GM23248 (cell line): ENCODE measurements at regions not wholly inside any gene's neighbourhood (a gene's known extent, or its start where the extent isn't known, plus 50 kb on each side); places are given as distances from the start of the nearest gene placed in this dataset.

Experiments
- EZH2 ChIP-seq: fragments of 200-600 bp; sonication (generic); IDR thresholded peaks from 2 replicates; pipeline ENCODE4 v1.6.1; 2018; ENCODE audit warnings: antibody characterized with exemption, mild to moderate bottlenecking; ENCODE audit not compliant: insufficient read depth, poor library complexity, severe bottlenecking
- EZH2phosphoT487 ChIP-seq: fragments of 200-600 bp; sonication (generic); IDR thresholded peaks from 2 replicates; pipeline ENCODE4 v1.6.1; 2018; ENCODE audit warnings: antibody characterized with exemption, moderate library complexity, mild to moderate bottlenecking, low read depth; ENCODE audit not compliant: insufficient read depth

DNA sequence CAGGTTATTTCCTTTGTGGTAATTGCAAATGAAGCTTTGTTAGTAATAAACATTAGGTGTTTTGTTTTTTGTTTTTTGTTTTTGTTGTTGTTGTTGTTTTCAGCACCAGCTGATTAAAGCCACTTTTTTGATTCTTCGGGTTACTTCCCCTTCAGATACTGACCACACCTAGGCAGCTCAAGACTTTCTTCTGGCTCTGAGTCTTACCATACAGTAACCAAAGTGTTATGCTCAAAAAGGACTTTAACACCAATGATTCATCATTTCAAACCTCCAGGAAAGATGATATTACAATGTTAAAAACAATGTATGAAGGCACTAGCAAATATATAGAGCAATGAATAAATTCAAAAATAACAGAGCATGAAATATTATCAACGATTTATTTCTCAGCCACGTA is 265.2 kb upstream of the SP8 start:
- no peak for TF ChIP-seq EZH2phosphoT487
- TF ChIP-seq EZH2: no peak
